Tibial nerve (tissue), 4 donors: ENCODE measurements at regions not wholly inside any gene's neighbourhood (a gene's known extent, or its start where the extent isn't known, plus 50 kb on each side); places are given as distances from the start of the nearest gene placed in this dataset.

Experiments
- DNase-seq, 2 donors: peaks; one replicate each; pipeline ENCODE4 v3.0.0-alpha.2; 2019; ENCODE audit warnings: low spot score in 2 of 2
- H3K27ac ChIP-seq, 4 donors: fragments of 200-600 bp; sonication (generic) in 3 of 4; one replicate each; pipeline ENCODE4 v1.5.1; 2017 to 2019; ENCODE audit warnings: mild to moderate bottlenecking in 1 of 4
- H3K27me3 ChIP-seq, 2 donors: fragments of 200-600 bp; sonication (generic) in 1 of 2; one replicate each; pipeline versions ENCODE4 v1.5.1 to v1.6.0; 2017 to 2019
- H3K36me3 ChIP-seq, 3 donors: fragments of 200-600 bp; sonication (generic); one replicate each; pipeline ENCODE4 v1.5.1; 2018 to 2019
- H3K4me1 ChIP-seq, 4 donors: fragments of 200-600 bp; sonication (generic) in 3 of 4; one replicate each; pipeline ENCODE4 v1.5.1; 2017 to 2019
- H3K4me3 ChIP-seq, 4 donors: fragments of 200-600 bp; sonication (generic) in 3 of 4; one replicate each; pipeline ENCODE4 v1.5.1; 2017 to 2019; ENCODE audit warnings: mild to moderate bottlenecking in 1 of 4, moderate library complexity in 1 of 4
- H3K9me3 ChIP-seq, 4 donors: fragments of 200-600 bp; sonication (generic) in 3 of 4; one replicate each; pipeline ENCODE4 v1.5.1; 2017 to 2019
- CTCF ChIP-seq, 5 experiments: fragments of 200-600 bp in 3 of 5; fragments of 450-650 bp in 2 of 5; sonication (generic) in 3 of 5; IDR thresholded peaks; one replicate each; pipeline ENCODE4 v1.5.1; 2016 to 2019; ENCODE audit warnings: antibody characterized with exemption in 5 of 5, mild to moderate bottlenecking in 3 of 5, moderate library complexity in 2 of 5
- EP300 ChIP-seq, 2 donors: sonication (generic); formaldehyde crosslinking; IDR thresholded peaks; one replicate each; pipeline ENCODE4 v1.6.1; 2017; ENCODE audit warnings: antibody characterized with exemption in 2 of 2, mild to moderate bottlenecking in 1 of 2
- POLR2A ChIP-seq, 2 donors: fragments of 450-650 bp; IDR thresholded peaks; one replicate each; pipeline ENCODE4 v1.6.1; 2017; ENCODE audit warnings: antibody characterized with exemption in 2 of 2, mild to moderate bottlenecking in 2 of 2, moderate library complexity in 2 of 2
- WGBS, 2 donors: methylation state at CpG; one replicate each; pipeline ENCODE4 v1.1.5; 2018; 5-methylcytosine and 5-hydroxymethylcytosine counted together

- Histone ChIP-seq H3K36me3 (no peaks in the 10 kb centered on the region), H3K9me3 (no peaks in the 10 kb centered on the region), H3K27me3 (no peaks in the 10 kb centered on the region), H3K4me3 (no peak overlapping the region), H3K27ac (no peak overlapping the region), H3K4me1 (no peaks in the 10 kb centered on the region)
- 49 to 65% methylated on average over 3 of the region's 3 CpGs for WGBS, 2 donors
- DNase-seq, result no peak
- no peak for TF ChIP-seq CTCF (IDR thresholded peaks at IDR 0.05)
- no peak for TF ChIP-seq POLR2A (IDR thresholded peaks at IDR 0.05)
- TF ChIP-seq EP300 (IDR thresholded peaks at IDR 0.05), result no peak
These were observed 59.0 kb downstream of the FASLG start for GRCh38 chr1:172717722-172718465.

- Histone ChIP-seq H3K36me3 (no peaks in the 10 kb centered on the region), H3K27ac (no peak overlapping the region), H3K4me1 (no peaks in the 10 kb centered on the region), H3K4me3 (no peak overlapping the region), H3K27me3 (no peaks in the 10 kb centered on the region), H3K9me3 (no peaks in the 10 kb centered on the region)
- TF ChIP-seq CTCF (IDR thresholded peaks at IDR 0.05) (no peak), POLR2A (IDR thresholded peaks at IDR 0.05) (no peak), EP300 (IDR thresholded peaks at IDR 0.05) (no peak)
- DNase-seq, result no peak
- WGBS, 2 donors, result 38 to 40% methylated on average over 6 of the region's 6 CpGs
These were observed 60.2 kb downstream of the FASLG start for GRCh38 chr1:172719066-172719627.

- no peak overlapping the region for H3K27ac ChIP-seq
- H3K36me3 ChIP-seq, result no peaks in the 10 kb centered on the region
- H3K27me3 ChIP-seq, result no peaks in the 10 kb centered on the region
- H3K4me1 ChIP-seq, result no peaks in the 10 kb centered on the region
- TF ChIP-seq POLR2A (IDR thresholded peaks at IDR 0.05), result no peak
- no peak for TF ChIP-seq EP300 (IDR thresholded peaks at IDR 0.05)
- TF ChIP-seq CTCF (IDR thresholded peaks at IDR 0.05), result peak; percentile 28 to 72 (median 40)
- H3K4me3 ChIP-seq, result no peak overlapping the region
- DNase-seq, result peak in 1 of 2 donors; percentile 24
- H3K9me3 ChIP-seq, result no peaks in the 10 kb centered on the region
- 16 to 23% methylated on average over 3 of the region's 3 CpGs for WGBS, 2 donors
These were observed 60.8 kb downstream of the FASLG start for GRCh38 chr1:172719694-172720138.

- WGBS, 2 donors, result 56 to 72% methylated on average over 1 of the region's 1 CpG
- no peaks in the 10 kb centered on the region for H3K36me3 ChIP-seq
These were observed 61.4 kb downstream of the FASLG start for GRCh38 chr1:172720339-172720738.

More at GRCh38 chr1:172720339-172720738, 61.4 kb downstream of the FASLG start:
- Histone ChIP-seq H3K4me3 (no peak overlapping the region), H3K27ac (no peak overlapping the region), H3K4me1 (no peaks in the 10 kb centered on the region), H3K9me3 (no peaks in the 10 kb centered on the region), H3K27me3 (no peaks in the 10 kb centered on the region)
- TF ChIP-seq EP300 (IDR thresholded peaks at IDR 0.05), result no peak
- TF ChIP-seq POLR2A (IDR thresholded peaks at IDR 0.05), result no peak
- no peak for TF ChIP-seq CTCF (IDR thresholded peaks at IDR 0.05)
- no peak for DNase-seq
